IMR-90 (cell line): ENCODE measurements at regions not wholly inside any gene's neighbourhood (a gene's known extent, or its start where the extent isn't known, plus 50 kb on each side); places are given as distances from the start of the nearest gene placed in this dataset.

ENCODE experiments used
- ATAC-seq: fragments of 200-7000 bp; cut with Tn5 transposase; 2 replicates; pipeline ENCODE4 v1.9.1; 2020; ENCODE audit warnings: low read depth, mild to moderate bottlenecking, moderate library complexity
- BruUV-seq: library from RNA; stranded (reverse); fragments of 400-500 nt; replicated peaks from 2 replicates; lab custom pipeline; 2021; lab: Mats Ljungman, UMichigan
- CTCF ChIA-PET: fragments of 300-600 bp; formaldehyde crosslinking; extraction: SDS; loops from one replicate; lab custom pipeline; 2021; ENCODE audit warnings: antibody characterized with exemption; lab: Yijun Ruan, JAX
- POLR2A ChIA-PET: fragments of 300-600 bp; sonication (Branson Sonifier 250); formaldehyde crosslinking; loops from one replicate; lab custom pipeline; 2022; ENCODE audit warnings: antibody characterized with exemption; ENCODE audit not compliant: unreplicated experiment; lab: Charles Lee
- DNase-seq: peaks from one replicate; pipeline ENCODE4 v3.0.0; 2013
- H2AFZ ChIP-seq: replicated peaks from 2 replicates; pipeline ENCODE3; 2013; ENCODE audit warnings: low read length, mild to moderate bottlenecking; ENCODE audit not compliant: poor library complexity
- H2AK5ac ChIP-seq: 2 replicates; pipeline ENCODE4 v1.6.1; 2013; ENCODE audit warnings: low read depth, low read length, inconsistent platforms
- H2AK9ac ChIP-seq: replicated peaks from 2 replicates; pipeline ENCODE3; 2013; ENCODE audit warnings: mild to moderate bottlenecking, low read depth, low read length, moderate library complexity; ENCODE audit not compliant: poor library complexity
- H2BK120ac ChIP-seq: 2 replicates; pipeline ENCODE4 v1.6.1; 2013; ENCODE audit warnings: low read depth, low read length, inconsistent platforms
- H2BK15ac ChIP-seq: 3 replicates; pipeline ENCODE4 v1.6.1; 2013; ENCODE audit warnings: low read depth, low read length, inconsistent platforms
- H2BK20ac ChIP-seq: 2 replicates; pipeline ENCODE4 v1.6.1; 2013; ENCODE audit warnings: low read depth, mild to moderate bottlenecking, inconsistent platforms, low read length, moderate library complexity
- H2BK5ac ChIP-seq: 2 replicates; pipeline ENCODE4 v1.6.1; 2013; ENCODE audit warnings: mild to moderate bottlenecking, low read depth, low read length, inconsistent platforms; ENCODE audit not compliant: poor library complexity, severe bottlenecking
- H3K14ac ChIP-seq: replicated peaks from 2 replicates; pipeline ENCODE4 v1.6.1; 2013; ENCODE audit warnings: low read depth, low read length, inconsistent platforms
- H3K18ac ChIP-seq: 2 replicates; pipeline ENCODE4 v1.6.1; 2013; ENCODE audit warnings: low read depth, low read length, control low read depth
- H3K23ac ChIP-seq: 2 replicates; pipeline ENCODE4 v1.6.1; 2013; ENCODE audit warnings: low read depth, low read length, inconsistent platforms
- H3K27ac ChIP-seq: 2 replicates; pipeline ENCODE4 v1.5.1; 2013; ENCODE audit warnings: mild to moderate bottlenecking, control low read depth, low read length; ENCODE audit not compliant: insufficient read depth
- H3K27me3 ChIP-seq: 2 replicates; pipeline ENCODE4 v1.6.1; 2013; ENCODE audit warnings: low read length; ENCODE audit not compliant: control insufficient read depth, insufficient read depth
- H3K36me3 ChIP-seq: 2 replicates; pipeline ENCODE4 v1.6.1; 2013; ENCODE audit warnings: low read length, mixed read lengths; ENCODE audit not compliant: control insufficient read depth, insufficient read depth
- H3K4ac ChIP-seq: 2 replicates; pipeline ENCODE4 v1.6.1; 2013; ENCODE audit warnings: low read depth, low read length, inconsistent platforms
- H3K4me1 ChIP-seq: 2 replicates; pipeline ENCODE4 v1.6.1; 2013; ENCODE audit warnings: low read length, mixed read lengths; ENCODE audit not compliant: control insufficient read depth, insufficient read depth
- H3K4me2 ChIP-seq: 2 replicates; pipeline ENCODE4 v1.6.1; 2013; ENCODE audit warnings: low read depth, mild to moderate bottlenecking, control low read depth, low read length, moderate library complexity
- H3K4me3 ChIP-seq: 2 replicates; pipeline ENCODE4 v1.5.1; 2013; ENCODE audit warnings: low read depth, mild to moderate bottlenecking, control low read depth, low read length, moderate library complexity; ENCODE audit not compliant: insufficient read depth
- H3K56ac ChIP-seq: 2 replicates; pipeline ENCODE4 v1.6.1; 2013; ENCODE audit warnings: low read length, inconsistent platforms; ENCODE audit not compliant: insufficient read depth; ENCODE audit errors: extremely low read depth
- H3K79me1 ChIP-seq, 2 experiments: 2 replicates each; pipeline ENCODE4 v1.6.1; 2013; ENCODE audit warnings: low read length in 2 of 2, inconsistent platforms in 1 of 2, low read depth in 1 of 2
- H3K9ac ChIP-seq: 2 replicates; pipeline ENCODE4 v1.6.1; 2013; ENCODE audit warnings: low read depth, low read length, control low read depth
- H3K9me1 ChIP-seq: 2 replicates; pipeline ENCODE4 v1.6.1; 2013; ENCODE audit warnings: low read length, inconsistent platforms; ENCODE audit not compliant: insufficient read depth
- H3K9me3 ChIP-seq: 2 replicates; pipeline ENCODE4 v1.6.1; 2013; ENCODE audit warnings: low read length; ENCODE audit not compliant: control insufficient read depth, insufficient read depth
- H4K20me1 ChIP-seq: 2 replicates; pipeline ENCODE4 v1.6.1; 2013; ENCODE audit warnings: low read length, inconsistent platforms; ENCODE audit not compliant: insufficient read depth
- H4K5ac ChIP-seq: 2 replicates; pipeline ENCODE4 v1.6.1; 2013; ENCODE audit warnings: mild to moderate bottlenecking, low read depth, low read length, control low read depth
- H4K8ac ChIP-seq, 2 experiments: 2 replicates each; pipeline ENCODE4 v1.6.1; 2013; ENCODE audit warnings: low read depth in 2 of 2, low read length in 2 of 2, control low read depth in 1 of 2, inconsistent platforms in 1 of 2
- H4K91ac ChIP-seq: 2 replicates; pipeline ENCODE4 v1.6.1; 2013; ENCODE audit warnings: low read depth, low read length, inconsistent platforms; ENCODE audit not compliant: insufficient read depth
- CHD1 ChIP-seq: IDR thresholded peaks from 2 replicates; pipeline ENCODE4 v1.6.1; 2012; ENCODE audit warnings: low read depth, low read length, improper control_type of control experiment
- CTCF ChIP-seq: conservative IDR thresholded peaks from 2 replicates; pipeline ENCODE4 v1.5.1; 2012; ENCODE audit warnings: mild to moderate bottlenecking, low read depth, low read length, improper control_type of control experiment
- FOS ChIP-seq: fragments of 150-350 bp; IDR thresholded peaks from 2 replicates; pipeline ENCODE4 v1.6.1; 2016; ENCODE audit warnings: low read depth, low read length
- MAFK ChIP-seq: IDR thresholded peaks from 2 replicates; pipeline ENCODE4 v1.6.1; 2012; ENCODE audit warnings: low read depth, low read length, improper control_type of control experiment
- MAZ ChIP-seq: IDR thresholded peaks from 2 replicates; pipeline ENCODE4 v1.6.1; 2012; ENCODE audit warnings: low read depth, mild to moderate bottlenecking, low read length, improper control_type of control experiment, moderate library complexity, borderline replicate concordance
- MXI1 ChIP-seq: IDR thresholded peaks from 2 replicates; pipeline ENCODE4 v1.6.1; 2012; ENCODE audit warnings: low read depth, mild to moderate bottlenecking, low read length, moderate library complexity, borderline replicate concordance
- NFE2L2 ChIP-seq: fragments of 150-350 bp; IDR thresholded peaks from 2 replicates; pipeline ENCODE4 v1.6.1; 2016; ENCODE audit warnings: low read depth, mild to moderate bottlenecking, low read length
- POLR2A ChIP-seq: IDR thresholded peaks from 2 replicates; pipeline ENCODE4 v1.6.1; 2012; ENCODE audit warnings: mild to moderate bottlenecking, low read depth, low read length
- RAD21 ChIP-seq: IDR thresholded peaks from 2 replicates; pipeline ENCODE4 v1.6.1; 2012; ENCODE audit warnings: low read length, improper control_type of control experiment
- RCOR1 ChIP-seq: IDR thresholded peaks from 2 replicates; pipeline ENCODE4 v1.6.1; 2012; ENCODE audit warnings: mild to moderate bottlenecking, low read length, improper control_type of control experiment; ENCODE audit not compliant: insufficient replicate concordance
- RFX5 ChIP-seq: IDR thresholded peaks from 2 replicates; pipeline ENCODE4 v1.8.0; 2012; ENCODE audit warnings: low read depth, mild to moderate bottlenecking, low read length, moderate library complexity
- SMC3 ChIP-seq: fragments of 150-350 bp; IDR thresholded peaks from 2 replicates; pipeline ENCODE4 v1.6.1; 2016; ENCODE audit warnings: low read depth, mild to moderate bottlenecking, antibody characterized with exemption, low read length, moderate library complexity
- WGBS, 2 experiments: methylation state at CpG; one replicate each; pipeline versions ENCODE4 v1.1.5 to v1.1.7; 2013; ENCODE audit warnings: missing lambda C conversion rate in 2 of 2; ENCODE audit not compliant: insufficient read length in 1 of 2; ENCODE audit errors: extremely low coverage in 2 of 2; 5-methylcytosine and 5-hydroxymethylcytosine counted together
- dilution Hi-C: fragments of 300-500 bp; cut with HindIII; formaldehyde crosslinking; loops from one replicate; pipeline ENCODE4 v1.14.3; 2018; ENCODE audit warnings: low sequenced_read_pairs; ENCODE audit not compliant: unreplicated experiment
- in situ Hi-C: fragments of 300-500 bp; cut with MboI; formaldehyde crosslinking; loops from 3 replicates; pipeline ENCODE4 v1.14.3; 2019; ENCODE audit warnings: low sequenced_read_pairs, inconsistent platforms, mixed read lengths
- intact Hi-C: fragments of 100-400 bp; cut with micrococcal nuclease; formaldehyde crosslinking; loops from 2 replicates; pipeline ENCODE4 v1.10.0; 2022
- TF ChIP-seq, protein P1 (sequence below): fragments of 150-350 bp; IDR thresholded peaks from 2 replicates; pipeline ENCODE4 v1.6.1; 2016; ENCODE audit warnings: low read depth, mild to moderate bottlenecking, low read length, moderate library complexity, borderline replicate concordance

- no peaks in the 10 kb centered on the region for H4K20me1 ChIP-seq
- H4K8ac ChIP-seq, result no peak overlapping the region
- ATAC-seq (no peak), DNase-seq (no peak)
- H3K27ac ChIP-seq, result no peak overlapping the region
- no peak overlapping the region for H3K18ac ChIP-seq
- H3K9me3 ChIP-seq, result no peaks in the 10 kb centered on the region
- H3K79me1 ChIP-seq, result no peaks in the 10 kb centered on the region
- dilution Hi-C loops, result no loop called here
- intact Hi-C loops, result no loop called here
- H2AK9ac ChIP-seq, result no peak overlapping the region
- POLR2A ChIA-PET, result no interaction called here
- H3K23ac ChIP-seq, result no peak overlapping the region
- no peak overlapping the region for H3K4me2 ChIP-seq
- no peak overlapping the region for H3K4ac ChIP-seq
- 76% methylated on average over 8 of the region's 12 CpGs; no CpG with 5 or more reads in 1 of the 2 experiments for WGBS, 2 experiments
- H2AK5ac ChIP-seq, result no peak overlapping the region
- no TSS peak for BruUV-seq
- peaks cover 27% of the 10 kb centered on the region for H3K27me3 ChIP-seq
- no peaks in the 10 kb centered on the region for H3K4me1 ChIP-seq
- no peak overlapping the region for H2AFZ ChIP-seq
- H3K4me3 ChIP-seq, result no peak overlapping the region
- no peaks in the 10 kb centered on the region for H3K9me1 ChIP-seq
- H3K36me3 ChIP-seq, result no peaks in the 10 kb centered on the region
- in situ Hi-C loops, result no loop called here
- no peak overlapping the region for H2BK120ac ChIP-seq
- H4K91ac ChIP-seq, result no peak overlapping the region
- no peak overlapping the region for H2BK5ac ChIP-seq
- H2BK20ac ChIP-seq, result no peak overlapping the region
- CTCF ChIA-PET, result no interaction called here
- no peak overlapping the region for H3K56ac ChIP-seq
- TF ChIP-seq CHD1 (no peak), MAZ (no peak), NFE2L2 (no peak), RCOR1 (no peak), SMC3 (no peak), POLR2A (no peak), RFX5 (no peak), CTCF (no peak), MAFK (no peak), FOS (no peak), RAD21 (no peak), MXI1 (no peak)
- TF ChIP-seq, protein P1, sequence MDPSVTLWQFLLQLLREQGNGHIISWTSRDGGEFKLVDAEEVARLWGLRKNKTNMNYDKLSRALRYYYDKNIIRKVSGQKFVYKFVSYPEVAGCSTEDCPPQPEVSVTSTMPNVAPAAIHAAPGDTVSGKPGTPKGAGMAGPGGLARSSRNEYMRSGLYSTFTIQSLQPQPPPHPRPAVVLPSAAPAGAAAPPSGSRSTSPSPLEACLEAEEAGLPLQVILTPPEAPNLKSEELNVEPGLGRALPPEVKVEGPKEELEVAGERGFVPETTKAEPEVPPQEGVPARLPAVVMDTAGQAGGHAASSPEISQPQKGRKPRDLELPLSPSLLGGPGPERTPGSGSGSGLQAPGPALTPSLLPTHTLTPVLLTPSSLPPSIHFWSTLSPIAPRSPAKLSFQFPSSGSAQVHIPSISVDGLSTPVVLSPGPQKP, result no peak
- H2BK15ac ChIP-seq, result no peak overlapping the region
- H3K9ac ChIP-seq, result no peak overlapping the region
- no peak overlapping the region for H4K5ac ChIP-seq
- H3K14ac ChIP-seq, result no peak overlapping the region
Observed at GRCh38 chrX:40444798-40445496, 135.8 kb upstream of the ATP6AP2 start.
